IPS-11a (cell line): ENCODE measurements at regions not wholly inside any gene's neighbourhood (a gene's known extent, or its start where the extent isn't known, plus 50 kb on each side); places are given as distances from the start of the nearest gene placed in this dataset.

Experiments used
- H3K4me3 ChIP-seq: one replicate; pipeline ENCODE4 v1.5.1; 2013; ENCODE audit warnings: low read depth, low read length, control low read depth

GRCh38 chr22:27260087-27260698, 541.4 kb downstream of the MN1 start:
- no peak overlapping the region for H3K4me3 ChIP-seq

DNA sequence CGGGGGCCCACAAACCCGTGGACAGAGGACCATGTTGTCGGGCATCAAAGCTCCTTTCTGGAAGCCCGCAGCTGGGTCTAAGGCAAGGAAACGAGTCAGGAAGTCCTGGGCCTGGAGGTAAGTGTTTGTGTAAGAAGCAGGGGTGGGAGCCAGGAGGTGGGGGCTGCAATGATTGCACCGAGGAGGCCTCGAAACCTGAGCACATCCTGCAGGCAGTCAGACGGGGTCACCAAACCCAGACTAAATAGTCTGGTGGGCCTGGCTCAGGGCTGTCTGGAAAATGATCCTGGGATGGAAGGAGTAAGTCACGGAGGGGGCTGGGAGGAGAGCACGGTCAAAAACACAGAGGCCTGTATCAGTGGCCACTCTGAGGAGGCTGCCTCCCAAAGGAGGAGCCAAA, 539.2 kb downstream of the MN1 start:
- no peak overlapping the region for H3K4me3 ChIP-seq

DNA sequence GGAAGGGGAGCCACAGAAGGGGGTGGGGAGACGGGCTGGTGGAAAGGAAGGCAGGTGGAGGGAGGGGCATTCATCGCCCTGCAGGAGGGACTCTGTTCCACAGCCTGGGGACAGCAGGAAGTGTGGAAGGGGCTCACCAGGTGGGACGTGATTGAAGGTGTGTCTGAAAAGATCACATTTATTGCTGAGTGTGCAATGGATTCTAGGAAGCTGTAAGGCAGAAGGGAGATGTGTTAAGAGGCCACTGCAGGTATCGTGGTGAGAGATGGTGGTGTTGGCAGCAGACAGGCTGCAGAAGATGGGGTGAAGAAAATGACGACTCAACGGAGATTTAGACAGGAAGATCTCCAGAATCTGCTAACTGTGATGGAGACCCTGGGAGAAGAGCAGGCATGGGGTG, 537.4 kb downstream of the MN1 start:
- H3K4me3 ChIP-seq, result no peak overlapping the region

DNA sequence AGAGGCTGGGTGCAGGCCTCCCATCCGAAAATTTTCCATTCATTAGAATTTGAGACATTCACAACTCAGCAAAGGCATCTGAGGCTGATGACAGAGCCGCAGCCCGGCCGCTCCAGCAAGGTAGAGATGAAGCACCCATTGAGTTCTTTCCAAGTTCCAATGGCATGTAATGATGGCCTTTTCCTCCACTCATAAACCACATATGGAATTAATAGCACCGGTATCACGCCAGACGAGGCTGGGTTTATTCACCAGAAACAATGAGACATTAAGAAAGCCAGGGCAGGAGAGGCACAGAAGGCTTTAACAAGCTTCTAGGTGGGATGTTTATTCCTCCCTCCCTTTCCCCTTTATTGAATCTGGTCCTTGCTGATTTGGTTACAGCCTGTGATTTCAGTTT, 534.4 kb downstream of the MN1 start:
- no peak overlapping the region for H3K4me3 ChIP-seq

DNA sequence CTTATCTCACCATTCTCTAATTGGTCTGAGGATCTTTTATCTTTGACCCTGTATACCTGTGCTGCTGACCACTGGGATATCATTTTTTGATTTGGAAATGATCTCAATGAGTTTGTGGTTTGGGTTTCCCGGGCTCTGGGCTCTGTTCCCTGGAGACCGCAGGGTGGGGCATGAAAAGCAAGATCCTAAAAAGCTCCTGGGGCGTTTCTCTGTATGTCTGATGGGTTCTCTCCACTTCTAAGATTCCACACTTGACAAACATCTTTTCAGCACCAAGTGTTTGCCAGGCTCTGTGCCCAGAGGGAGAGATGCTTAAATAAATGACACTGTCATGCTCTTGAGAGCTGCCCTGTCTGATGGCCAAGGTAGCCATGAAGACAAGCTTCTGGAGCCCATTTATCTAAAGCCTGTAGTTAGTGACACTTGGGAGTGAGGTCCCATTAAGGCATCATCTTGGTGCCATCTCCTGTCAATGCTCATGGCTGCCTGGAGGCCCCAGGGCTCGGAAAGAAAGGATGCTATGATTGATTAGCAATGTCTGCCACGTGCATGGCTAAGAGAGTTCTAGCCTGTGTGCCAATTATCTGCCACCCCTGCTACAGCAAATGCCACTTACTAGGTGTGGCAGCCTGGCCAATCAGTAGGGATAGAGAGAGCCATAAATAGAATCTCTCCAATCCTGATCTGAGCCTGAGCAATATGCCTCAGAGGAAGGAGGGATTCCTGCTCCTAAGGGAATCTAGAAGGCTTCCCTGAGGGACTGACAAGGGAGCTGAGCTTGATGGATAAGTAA, 531.6 kb downstream of the MN1 start:
- H3K4me3 ChIP-seq, result no peak overlapping the region

DNA sequence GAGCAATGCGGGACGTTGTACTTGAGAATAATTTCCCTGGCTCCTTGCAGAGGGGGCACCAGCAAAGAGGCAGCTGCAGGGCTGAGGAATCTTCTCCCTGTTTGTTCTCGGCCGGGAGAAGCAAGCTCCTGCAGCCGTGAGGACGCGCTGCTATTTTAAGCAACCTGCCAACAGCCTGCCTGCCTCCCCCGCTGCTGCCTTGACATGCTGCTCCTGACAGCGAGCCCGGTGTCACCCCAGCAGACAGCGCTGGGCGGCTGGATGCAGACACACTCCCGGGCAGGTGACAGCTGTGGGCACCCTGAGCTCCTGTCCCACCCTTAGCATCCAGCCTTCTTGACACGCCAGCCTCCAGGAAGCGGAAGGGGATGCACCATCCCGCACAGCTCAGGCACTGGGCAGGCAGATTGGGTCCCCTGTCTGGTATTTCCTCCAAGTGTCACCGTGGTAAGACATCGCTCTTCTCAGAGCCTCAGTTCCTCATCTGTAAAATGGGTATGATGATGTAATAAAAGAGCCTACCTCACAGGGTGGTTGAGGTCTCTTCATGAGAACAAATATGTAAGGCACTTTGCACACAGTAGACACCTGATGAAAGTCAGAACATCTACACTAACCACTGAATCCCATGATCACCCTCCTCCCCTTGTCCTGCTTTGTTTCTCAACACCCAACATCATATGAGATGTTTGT, 530.6 kb downstream of the MN1 start:
- H3K4me3 ChIP-seq, result no peak overlapping the region

- no peak overlapping the region for H3K4me3 ChIP-seq
Measured at GRCh38 chr22:27273436-27273835, 528.1 kb downstream of the MN1 start.

- H3K4me3 ChIP-seq, result no peak overlapping the region
Measured at GRCh38 chr22:27273853-27274252, 527.7 kb downstream of the MN1 start.

DNA sequence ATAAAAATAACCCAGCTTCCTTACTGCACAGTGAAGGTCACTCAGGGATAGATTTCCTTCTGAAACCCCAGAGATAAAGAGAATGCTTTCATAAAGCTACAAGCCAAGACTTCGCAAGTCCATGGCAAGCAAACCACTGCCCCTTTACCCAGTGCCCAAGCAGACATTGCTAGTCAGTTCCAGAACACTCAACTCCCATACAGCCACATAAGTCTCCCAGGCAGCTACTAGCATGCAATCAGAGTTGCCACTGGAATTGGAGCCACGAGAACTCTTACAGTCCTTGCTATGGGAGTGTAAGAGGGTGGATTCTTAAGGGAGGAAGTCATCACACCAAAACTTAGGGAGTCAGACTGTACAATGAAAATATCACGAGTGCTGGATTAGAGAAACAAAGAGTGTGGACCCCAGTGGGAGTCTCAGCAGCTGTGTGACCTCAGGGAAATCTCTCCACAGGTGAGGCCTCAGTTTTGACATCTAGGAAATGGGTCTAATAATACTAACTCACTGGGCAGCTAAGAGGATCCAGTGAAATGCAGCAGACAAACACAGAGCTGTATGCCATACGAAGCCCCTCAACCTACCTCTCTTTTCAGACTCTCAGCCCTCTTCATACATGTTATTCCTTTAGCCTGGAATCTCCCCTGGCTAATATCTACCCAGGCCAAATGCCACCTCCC, 526.6 kb downstream of the MN1 start:
- H3K4me3 ChIP-seq, result no peak overlapping the region

DNA sequence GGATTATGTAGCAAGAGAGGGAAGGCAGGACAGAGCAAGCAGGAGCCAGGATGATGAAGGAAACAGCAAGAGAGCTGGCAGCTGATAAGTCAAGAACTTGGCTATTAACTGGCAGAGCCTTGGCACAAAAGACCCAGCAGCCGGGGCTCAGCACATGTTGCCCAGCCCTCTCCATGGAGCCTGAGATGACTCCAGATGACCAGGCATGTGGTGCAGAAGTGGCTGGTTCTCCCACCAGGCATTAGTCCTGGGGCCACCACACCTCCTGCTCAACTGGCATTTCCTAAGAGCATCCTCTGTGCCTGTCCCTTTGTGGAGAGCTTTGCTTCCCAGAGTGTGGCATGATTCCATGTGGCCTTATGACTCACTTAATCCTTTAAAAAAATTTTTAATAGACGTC, 522.6 kb downstream of the MN1 start:
- H3K4me3 ChIP-seq, result no peak overlapping the region

GRCh38 chr22:27283240-27283639, 518.3 kb downstream of the MN1 start:
- H3K4me3 ChIP-seq, result no peak overlapping the region

- no peak overlapping the region for H3K4me3 ChIP-seq
Measured at GRCh38 chr22:27283714-27284113, 517.8 kb downstream of the MN1 start.

DNA sequence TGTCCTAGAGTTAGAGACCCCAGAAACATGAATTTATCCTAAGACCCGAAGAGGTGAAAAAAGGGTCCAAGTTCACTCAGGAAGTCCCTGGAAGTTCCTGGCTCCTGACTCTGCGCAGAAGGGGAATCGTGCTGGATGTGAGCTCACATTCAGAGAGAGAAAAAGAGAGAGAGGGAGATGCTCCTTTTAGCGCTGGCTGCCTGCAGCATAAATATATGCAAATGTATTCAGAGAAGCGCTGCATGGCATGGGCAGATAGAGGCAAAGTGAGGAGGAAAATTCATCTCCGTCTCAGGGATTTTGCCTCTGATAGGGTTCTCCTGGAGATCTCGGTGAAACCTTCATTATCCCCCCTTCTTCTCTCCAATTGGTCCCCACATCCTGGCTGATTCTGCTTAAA, 517.2 kb downstream of the MN1 start:
- H3K4me3 ChIP-seq, result no peak overlapping the region

DNA sequence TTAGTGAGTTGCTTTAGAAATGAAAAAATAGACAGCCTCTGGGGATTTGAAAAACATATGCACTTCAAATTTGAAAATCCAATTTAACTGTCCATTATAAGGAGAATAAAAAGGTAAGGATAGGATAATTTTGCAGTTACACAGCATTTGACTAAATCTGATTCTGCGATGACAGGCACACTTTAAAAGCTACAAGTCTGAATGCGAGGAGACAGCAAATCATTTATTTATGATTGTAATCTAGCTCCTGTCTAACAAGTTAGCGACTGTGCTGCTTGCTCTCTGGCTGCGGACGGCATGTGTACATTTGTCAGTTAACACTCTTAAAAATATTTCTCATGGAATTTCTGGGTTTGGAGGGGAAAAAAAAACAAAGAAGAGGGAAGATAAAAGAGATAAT, 514.8 kb downstream of the MN1 start:
- no peak overlapping the region for H3K4me3 ChIP-seq

DNA sequence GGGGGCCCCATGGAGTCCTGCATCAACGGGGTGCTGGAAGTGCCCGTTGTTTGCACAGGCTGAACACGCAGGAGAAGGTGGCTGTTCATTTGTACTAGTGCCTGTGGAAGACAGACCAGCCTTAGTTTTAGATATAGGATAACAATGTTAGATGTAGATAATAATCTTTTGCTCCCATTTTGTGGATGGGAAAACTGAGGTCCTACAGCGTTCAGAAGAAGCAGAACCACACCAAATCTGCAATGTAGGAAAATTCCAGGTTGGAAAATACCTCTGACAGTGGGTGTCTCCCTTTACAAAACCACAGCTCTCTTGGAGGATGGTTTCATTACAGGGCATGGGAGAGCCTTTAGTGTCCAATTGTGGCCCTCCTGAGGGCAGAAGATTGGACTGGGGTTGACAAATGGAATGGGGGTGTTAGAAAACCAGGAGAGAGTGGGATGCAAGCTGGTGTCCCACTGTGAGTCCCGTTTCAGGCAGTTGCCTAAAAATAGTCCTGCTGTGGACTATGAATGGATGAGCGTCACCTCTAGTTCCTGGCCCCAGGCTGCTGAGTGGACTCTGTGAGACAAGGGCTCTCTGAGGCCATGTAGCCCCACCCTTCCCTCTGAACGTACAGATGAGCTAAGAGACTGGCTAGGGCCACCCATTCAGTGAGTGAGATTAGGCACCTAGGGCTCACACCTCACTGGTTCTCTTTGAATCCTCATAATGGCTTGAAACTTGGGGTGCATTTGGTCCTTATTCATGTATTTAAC, 508.8 kb downstream of the MN1 start:
- no peak overlapping the region for H3K4me3 ChIP-seq

GRCh38 chr22:27293721-27294445, 507.7 kb downstream of the MN1 start:
- no peak overlapping the region for H3K4me3 ChIP-seq

DNA sequence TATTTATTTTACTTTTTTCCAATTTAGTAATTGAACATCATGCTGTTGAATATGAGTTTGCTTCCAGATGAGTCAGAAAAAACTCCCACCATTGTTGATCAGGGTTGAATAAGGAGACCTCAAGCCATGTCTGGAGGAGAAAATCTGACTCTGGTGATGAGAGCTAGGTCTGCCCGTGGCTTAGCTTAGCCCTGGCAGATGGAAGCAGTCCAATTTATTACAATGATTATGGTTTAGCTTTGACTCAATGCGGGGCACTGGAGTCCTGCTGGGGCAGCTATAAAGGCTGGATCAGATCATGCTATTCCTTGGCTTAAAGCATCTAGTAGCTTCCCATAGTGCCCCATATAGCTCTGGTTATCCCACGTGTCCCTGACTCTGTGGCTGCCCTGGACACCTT, 506.5 kb downstream of the MN1 start:
- H3K4me3 ChIP-seq, result no peak overlapping the region

DNA sequence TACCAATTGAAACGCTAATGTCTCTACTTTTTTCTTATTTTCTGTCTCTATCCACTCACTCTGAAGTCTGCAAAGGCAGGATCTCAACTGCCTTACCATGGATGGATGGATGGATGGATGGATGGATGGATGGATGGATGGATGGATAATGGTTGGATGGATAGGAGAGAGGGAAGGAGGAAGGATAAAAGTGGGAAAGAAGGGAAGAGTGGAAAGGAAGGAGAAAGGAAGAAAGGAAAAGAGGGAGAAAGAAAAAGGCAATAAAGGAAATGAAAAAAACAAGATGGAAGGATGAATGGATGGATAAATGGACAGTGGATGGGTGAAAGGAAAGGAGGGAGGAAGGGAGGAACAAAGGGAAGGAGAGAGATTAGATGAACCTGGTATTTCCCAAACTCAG, 506.0 kb downstream of the MN1 start:
- H3K4me3 ChIP-seq, result no peak overlapping the region

GRCh38 chr22:27296091-27296675, 505.4 kb downstream of the MN1 start:
- H3K4me3 ChIP-seq, result no peak overlapping the region

DNA sequence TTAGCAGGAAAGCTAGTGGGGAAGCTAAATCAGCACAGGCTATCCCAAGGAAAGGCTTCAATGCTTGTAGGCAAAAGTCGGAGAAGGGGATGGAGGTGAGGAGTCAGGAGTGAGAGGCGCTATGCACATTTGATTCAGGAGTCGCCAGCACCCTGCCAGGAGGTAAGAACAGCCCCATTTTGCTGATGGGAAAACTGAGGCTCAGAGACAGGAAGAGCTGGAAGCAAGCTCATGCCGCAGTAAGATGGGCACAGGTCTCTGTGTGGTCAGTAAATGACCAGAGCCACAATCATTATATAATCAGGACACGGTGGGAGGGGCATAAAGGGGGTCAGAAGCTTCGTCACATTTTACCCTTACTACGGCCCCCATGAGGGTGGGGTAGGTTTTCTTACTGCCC, 504.4 kb downstream of the MN1 start:
- H3K4me3 ChIP-seq, result no peak overlapping the region
